ENCODE measurements at regions not wholly inside any gene's neighbourhood (a gene's known extent, or its start where the extent isn't known, plus 50 kb on each side); places are given as distances from the start of the nearest gene placed in this dataset.

GRCh38 chr5:13188371-13188770 lies 756.1 kb downstream of the DNAH5 start:
- DNase-seq (ENCODE audit: low read depth) = no peak

GRCh38 chr5:13187186-13187585 lies 757.3 kb downstream of the DNAH5 start:
- no peak overlapping the region for H3K4me3 ChIP-seq (ENCODE audit: low read depth, low read length)
- no peak for DNase-seq (ENCODE audit: low read depth)
- no peak for TF ChIP-seq CTCF (IDR thresholded peaks at IDR 0.05; ENCODE audit: insufficient read depth, low read depth, low read length, missing control alignments)

More at GRCh38 chr5:13188371-13188770, 756.1 kb downstream of the DNAH5 start:
- no peak overlapping the region for H3K4me3 ChIP-seq (ENCODE audit: low read depth, low read length)
- no peak for TF ChIP-seq CTCF (IDR thresholded peaks at IDR 0.05; ENCODE audit: insufficient read depth, low read depth, low read length, missing control alignments)

- H3K4me3 ChIP-seq (ENCODE audit: low read depth, low read length) = no peak overlapping the region
- DNase-seq (ENCODE audit: low read depth) = no peak
- TF ChIP-seq CTCF (IDR thresholded peaks at IDR 0.05; ENCODE audit: insufficient read depth, low read depth, low read length, missing control alignments) = no peak
These were observed 758.3 kb downstream of the DNAH5 start for GRCh38 chr5:13186177-13186576.

- DNase-seq (ENCODE audit: low read depth) = no peak
- no peak overlapping the region for H3K4me3 ChIP-seq (ENCODE audit: low read depth, low read length)
- TF ChIP-seq CTCF (IDR thresholded peaks at IDR 0.05; ENCODE audit: insufficient read depth, low read depth, low read length, missing control alignments) = no peak
These were observed 764.9 kb downstream of the DNAH5 start for GRCh38 chr5:13179407-13180087.

GRCh38 chr5:13143630-13144029 lies 800.9 kb downstream of the DNAH5 start:
- DNase-seq (ENCODE audit: low read depth) = no peak
- H3K4me3 ChIP-seq (ENCODE audit: low read depth, low read length) = no peak overlapping the region
- TF ChIP-seq CTCF (IDR thresholded peaks at IDR 0.05; ENCODE audit: insufficient read depth, low read depth, low read length, missing control alignments) = no peak

GRCh38 chr5:13143214-13143613 lies 801.3 kb downstream of the DNAH5 start:
- DNase-seq (ENCODE audit: low read depth) = no peak
- TF ChIP-seq CTCF (IDR thresholded peaks at IDR 0.05; ENCODE audit: insufficient read depth, low read depth, low read length, missing control alignments) = no peak
- no peak overlapping the region for H3K4me3 ChIP-seq (ENCODE audit: low read depth, low read length)

- DNase-seq (ENCODE audit: low read depth) = no peak
- TF ChIP-seq CTCF (IDR thresholded peaks at IDR 0.05; ENCODE audit: insufficient read depth, low read depth, low read length, missing control alignments) = no peak
- no peak overlapping the region for H3K4me3 ChIP-seq (ENCODE audit: low read depth, low read length)
These were observed 810.5 kb downstream of the DNAH5 start for GRCh38 chr5:13133951-13134350.

Data from GM12865 (cell line).